HG02588 (cell line): ENCODE measurements at regions not wholly inside any gene's neighbourhood (a gene's known extent, or its start where the extent isn't known, plus 50 kb on each side); places are given as distances from the start of the nearest gene placed in this dataset.
"Not testable (repeated sequence)": the region's sequence is repeated elsewhere in the genome, so short reads cannot be mapped to it uniquely, and the experiment has no call there.

ENCODE experiments used
- ATAC-seq: cut with Tn5 transposase; IDR thresholded peaks from one replicate; pipeline ENCODE4 v1.9.1; 2021; ENCODE audit warnings: mild to moderate bottlenecking, moderate library complexity; ENCODE audit not compliant: unreplicated experiment

- no peak for ATAC-seq
These were observed 81.2 kb upstream of the ITGB1 start for GRCh38 chr10:33039181-33039580.

GRCh38 chr10:33038672-33039071 is 80.6 kb upstream of the ITGB1 start:
- no peak for ATAC-seq

- ATAC-seq = no peak
These were observed 79.7 kb upstream of the ITGB1 start for GRCh38 chr10:33037726-33038125.

- ATAC-seq = no peak
These were observed 78.6 kb upstream of the ITGB1 start for GRCh38 chr10:33036670-33037069.

GRCh38 chr10:33035411-33035810 is 77.4 kb upstream of the ITGB1 start:
- ATAC-seq = no peak

- no peak for ATAC-seq
These were observed 76.9 kb upstream of the ITGB1 start for GRCh38 chr10:33034931-33035330.

GRCh38 chr10:33032654-33033151 is 74.7 kb upstream of the ITGB1 start:
- ATAC-seq = no peak

GRCh38 chr10:33031815-33032653 is 74.0 kb upstream of the ITGB1 start:
- ATAC-seq = no peak

GRCh38 chr10:33031171-33031570 is 73.1 kb upstream of the ITGB1 start:
- ATAC-seq = no peak

GRCh38 chr10:33028515-33028914 is 70.5 kb upstream of the ITGB1 start:
- ATAC-seq = not testable (repeated sequence)

- ATAC-seq = no peak
These were observed 69.1 kb upstream of the ITGB1 start for GRCh38 chr10:33027088-33027487.

- ATAC-seq = no peak
These were observed 68.4 kb upstream of the ITGB1 start for GRCh38 chr10:33026422-33026821.

GRCh38 chr10:33025910-33026309 is 67.9 kb upstream of the ITGB1 start:
- ATAC-seq = no peak

- peak; percentile 86 for ATAC-seq
These were observed 67.0 kb upstream of the ITGB1 start for GRCh38 chr10:33025039-33025438.

- no peak for ATAC-seq
These were observed 64.7 kb upstream of the ITGB1 start for GRCh38 chr10:33022691-33023090.

- ATAC-seq = no peak
These were observed 64.1 kb upstream of the ITGB1 start for GRCh38 chr10:33022090-33022489.

- no peak for ATAC-seq
These were observed 59.0 kb upstream of the ITGB1 start for GRCh38 chr10:33016988-33017387.

- no peak for ATAC-seq
These were observed 57.9 kb upstream of the ITGB1 start for GRCh38 chr10:33015761-33016547.

- not testable (repeated sequence) for ATAC-seq
These were observed 55.3 kb upstream of the ITGB1 start for GRCh38 chr10:33013331-33013730.

- ATAC-seq = no peak
These were observed 54.3 kb upstream of the ITGB1 start for GRCh38 chr10:33012306-33012705.

- ATAC-seq = no peak
These were observed 52.4 kb upstream of the ITGB1 start for GRCh38 chr10:33010132-33011037.
